Smooth muscle cell (in vitro differentiated cells): ENCODE measurements at regions not wholly inside any gene's neighbourhood (a gene's known extent, or its start where the extent isn't known, plus 50 kb on each side); places are given as distances from the start of the nearest gene placed in this dataset.

ENCODE experiments used
- DNase-seq: peaks from one replicate; lab custom pipeline; 2025; ENCODE audit not compliant: unreplicated experiment; lab: John Stamatoyannopoulos, UW
- H2AFZ ChIP-seq: fragments of 200-600 bp; sonication (generic); 2 replicates; pipeline ENCODE4 v1.6.0; 2016; ENCODE audit warnings: antibody characterized with exemption, low read depth, mild to moderate bottlenecking
- H3F3A ChIP-seq: fragments of 200-600 bp; sonication (generic); 2 replicates; pipeline ENCODE4 v1.6.0; 2017; ENCODE audit warnings: antibody characterized with exemption, low read depth
- H3K27ac ChIP-seq: fragments of 200-600 bp; sonication (generic); 2 replicates; pipeline ENCODE4 v1.5.1; 2016; ENCODE audit warnings: low read depth, mild to moderate bottlenecking
- H3K27me3 ChIP-seq: fragments of 200-600 bp; sonication (generic); 2 replicates; pipeline ENCODE4 v1.6.1; 2016; ENCODE audit warnings: low read depth, mild to moderate bottlenecking
- H3K36me3 ChIP-seq: fragments of 200-600 bp; sonication (generic); 2 replicates; pipeline ENCODE4 v1.5.1; 2016; ENCODE audit warnings: low read depth
- H3K4me1 ChIP-seq: fragments of 200-600 bp; sonication (generic); 2 replicates; pipeline ENCODE4 v1.5.1; 2016; ENCODE audit warnings: low read depth
- H3K4me2 ChIP-seq: fragments of 200-600 bp; sonication (generic); 2 replicates; pipeline ENCODE4 v1.6.0; 2016; ENCODE audit warnings: mild to moderate bottlenecking
- H3K4me3 ChIP-seq: fragments of 200-600 bp; sonication (generic); 2 replicates; pipeline ENCODE4 v1.5.1; 2016; ENCODE audit warnings: mild to moderate bottlenecking
- H3K79me2 ChIP-seq: fragments of 200-600 bp; sonication (generic); 2 replicates; pipeline ENCODE4 v1.6.0; 2016; ENCODE audit warnings: low read depth, mild to moderate bottlenecking
- H3K9ac ChIP-seq: fragments of 200-600 bp; sonication (generic); 2 replicates; pipeline ENCODE4 v1.6.0; 2016; ENCODE audit warnings: low read depth
- H3K9me3 ChIP-seq: fragments of 200-600 bp; sonication (generic); replicated peaks from 2 replicates; pipeline ENCODE4 v1.5.1; 2016; ENCODE audit warnings: low read depth
- H4K20me1 ChIP-seq: fragments of 200-600 bp; sonication (generic); 2 replicates; pipeline ENCODE4 v1.6.0; 2016; ENCODE audit warnings: low read depth
- WGBS: methylation state at CpG from one replicate; pipeline ENCODE4 v1.1.7; 2016; ENCODE audit warnings: low lambda C conversion rate; 5-methylcytosine and 5-hydroxymethylcytosine counted together
- TF ChIP-seq, protein P1 (sequence below): fragments of 200-600 bp; sonication (generic); IDR thresholded peaks from 2 replicates; pipeline ENCODE4 v1.5.1; 2017; ENCODE audit warnings: borderline replicate concordance, mild to moderate bottlenecking, antibody characterized with exemption; ENCODE audit not compliant: insufficient read depth, poor library complexity, severe bottlenecking

GRCh38 chr4:60326735-60327134, 873.4 kb upstream of the ADGRL3 start:
- no peaks in the 10 kb centered on the region for H3K4me1 ChIP-seq
- H2AFZ ChIP-seq, result no peak overlapping the region
- no peak overlapping the region for H3K27ac ChIP-seq
- WGBS, result 93% methylated on average over 3 of the region's 3 CpGs
- H3K4me3 ChIP-seq, result no peak overlapping the region
- H4K20me1 ChIP-seq, result no peaks in the 10 kb centered on the region
- DNase-seq, result no peak
- H3K79me2 ChIP-seq, result no peaks in the 10 kb centered on the region
- no peak overlapping the region for H3K9ac ChIP-seq
- no peaks in the 10 kb centered on the region for H3K9me3 ChIP-seq
- TF ChIP-seq, protein P1, sequence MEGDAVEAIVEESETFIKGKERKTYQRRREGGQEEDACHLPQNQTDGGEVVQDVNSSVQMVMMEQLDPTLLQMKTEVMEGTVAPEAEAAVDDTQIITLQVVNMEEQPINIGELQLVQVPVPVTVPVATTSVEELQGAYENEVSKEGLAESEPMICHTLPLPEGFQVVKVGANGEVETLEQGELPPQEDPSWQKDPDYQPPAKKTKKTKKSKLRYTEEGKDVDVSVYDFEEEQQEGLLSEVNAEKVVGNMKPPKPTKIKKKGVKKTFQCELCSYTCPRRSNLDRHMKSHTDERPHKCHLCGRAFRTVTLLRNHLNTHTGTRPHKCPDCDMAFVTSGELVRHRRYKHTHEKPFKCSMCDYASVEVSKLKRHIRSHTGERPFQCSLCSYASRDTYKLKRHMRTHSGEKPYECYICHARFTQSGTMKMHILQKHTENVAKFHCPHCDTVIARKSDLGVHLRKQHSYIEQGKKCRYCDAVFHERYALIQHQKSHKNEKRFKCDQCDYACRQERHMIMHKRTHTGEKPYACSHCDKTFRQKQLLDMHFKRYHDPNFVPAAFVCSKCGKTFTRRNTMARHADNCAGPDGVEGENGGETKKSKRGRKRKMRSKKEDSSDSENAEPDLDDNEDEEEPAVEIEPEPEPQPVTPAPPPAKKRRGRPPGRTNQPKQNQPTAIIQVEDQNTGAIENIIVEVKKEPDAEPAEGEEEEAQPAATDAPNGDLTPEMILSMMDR, result no peak
- no peaks in the 10 kb centered on the region for H3K27me3 ChIP-seq
- H3K4me2 ChIP-seq, result no peak overlapping the region
- H3F3A ChIP-seq, result no peaks in the 10 kb centered on the region
- H3K36me3 ChIP-seq, result no peaks in the 10 kb centered on the region

GRCh38 chr4:60327651-60328050, 872.5 kb upstream of the ADGRL3 start:
- DNase-seq, result no peak
- TF ChIP-seq, protein P1, result no peak
- no peaks in the 10 kb centered on the region for H3F3A ChIP-seq

GRCh38 chr4:60344908-60345307, 855.2 kb upstream of the ADGRL3 start:
- TF ChIP-seq, protein P1, result no peak
- no peak for DNase-seq
- H3K36me3 ChIP-seq, result no peaks in the 10 kb centered on the region
- H3K4me1 ChIP-seq, result no peaks in the 10 kb centered on the region
- H3K27ac ChIP-seq, result no peak overlapping the region
- no peaks in the 10 kb centered on the region for H3K9me3 ChIP-seq
- H3K4me2 ChIP-seq, result no peak overlapping the region
- 68% methylated on average over 2 of the region's 2 CpGs for WGBS
- H2AFZ ChIP-seq, result no peak overlapping the region
- H4K20me1 ChIP-seq, result no peaks in the 10 kb centered on the region
- H3K79me2 ChIP-seq, result no peaks in the 10 kb centered on the region
- no peak overlapping the region for H3K4me3 ChIP-seq
- H3K27me3 ChIP-seq, result peaks cover 5% of the 10 kb centered on the region
- H3K9ac ChIP-seq, result no peak overlapping the region
- H3F3A ChIP-seq, result no peaks in the 10 kb centered on the region

More at GRCh38 chr4:60327651-60328050, 872.5 kb upstream of the ADGRL3 start:
- Histone ChIP-seq H2AFZ (no peak overlapping the region), H3K9ac (no peak overlapping the region), H3K9me3 (no peaks in the 10 kb centered on the region), H3K36me3 (no peaks in the 10 kb centered on the region), H3K27me3 (no peaks in the 10 kb centered on the region), H3K27ac (no peak overlapping the region), H4K20me1 (no peaks in the 10 kb centered on the region), H3K4me2 (no peak overlapping the region), H3K79me2 (no peaks in the 10 kb centered on the region), H3K4me3 (no peak overlapping the region), H3K4me1 (no peaks in the 10 kb centered on the region)
- 91% methylated on average over 1 of the region's 1 CpG for WGBS

- H3K9me3 ChIP-seq, result no peaks in the 10 kb centered on the region
- no peaks in the 10 kb centered on the region for H3K79me2 ChIP-seq
- H2AFZ ChIP-seq, result no peak overlapping the region
- H3K4me1 ChIP-seq, result no peaks in the 10 kb centered on the region
- H3K27ac ChIP-seq, result no peak overlapping the region
- H3K36me3 ChIP-seq, result no peaks in the 10 kb centered on the region
- TF ChIP-seq, protein P1, result no peak
- H4K20me1 ChIP-seq, result no peaks in the 10 kb centered on the region
- no peak overlapping the region for H3K4me3 ChIP-seq
- H3K4me2 ChIP-seq, result no peak overlapping the region
- peaks cover 5% of the 10 kb centered on the region for H3K27me3 ChIP-seq
- no peaks in the 10 kb centered on the region for H3F3A ChIP-seq
- DNase-seq, result no peak
- H3K9ac ChIP-seq, result no peak overlapping the region
Observed at GRCh38 chr4:60345392-60345791, 854.7 kb upstream of the ADGRL3 start.
